Dermis blood vessel endothelial cell (primary cell): ENCODE measurements at regions not wholly inside any gene's neighbourhood (a gene's known extent, or its start where the extent isn't known, plus 50 kb on each side); places are given as distances from the start of the nearest gene placed in this dataset.
"Not testable (repeated sequence)": the region's sequence is repeated elsewhere in the genome, so short reads cannot be mapped to it uniquely, and the experiment has no call there.

Experiments used
- DNase-seq: peaks from one replicate; pipeline ENCODE4 v3.0.0; 2010

GRCh38 chr7:102721-103120 is 89.7 kb upstream of the FAM20C start:
- DNase-seq, result no peak

- not testable (repeated sequence) for DNase-seq
These were observed 88.4 kb upstream of the FAM20C start for GRCh38 chr7:103981-104380.

GRCh38 chr7:105002-105401 is 87.4 kb upstream of the FAM20C start:
- no peak for DNase-seq

GRCh38 chr7:106356-106755 is 86.0 kb upstream of the FAM20C start:
- DNase-seq, result no peak

- DNase-seq, result no peak
These were observed 85.1 kb upstream of the FAM20C start for GRCh38 chr7:107233-107632.

GRCh38 chr7:107907-108306 is 84.5 kb upstream of the FAM20C start:
- DNase-seq, result no peak

GRCh38 chr7:109094-109493 is 83.3 kb upstream of the FAM20C start:
- no peak for DNase-seq

- no peak for DNase-seq
These were observed 82.3 kb upstream of the FAM20C start for GRCh38 chr7:109898-110556.

GRCh38 chr7:110557-111232 is 81.7 kb upstream of the FAM20C start:
- DNase-seq, result no peak

GRCh38 chr7:111591-111990 is 80.8 kb upstream of the FAM20C start:
- no peak for DNase-seq

GRCh38 chr7:112881-113280 is 79.5 kb upstream of the FAM20C start:
- no peak for DNase-seq

- peak; percentile 49 for DNase-seq
These were observed 77.0 kb upstream of the FAM20C start for GRCh38 chr7:115274-115911.

GRCh38 chr7:116188-116981 is 76.0 kb upstream of the FAM20C start:
- no peak for DNase-seq

GRCh38 chr7:117836-118614 is 74.3 kb upstream of the FAM20C start:
- DNase-seq, result no peak

GRCh38 chr7:118615-119391 is 73.6 kb upstream of the FAM20C start:
- no peak for DNase-seq

- peak; percentile 24 for DNase-seq
These were observed 72.8 kb upstream of the FAM20C start for GRCh38 chr7:119392-120163.

GRCh38 chr7:120164-120991 is 72.0 kb upstream of the FAM20C start:
- no peak for DNase-seq

GRCh38 chr7:121002-121785 is 71.2 kb upstream of the FAM20C start:
- DNase-seq, result no peak

- DNase-seq, result no peak
These were observed 69.1 kb upstream of the FAM20C start for GRCh38 chr7:123237-123636.
